Renal cortical epithelial cell (primary cell): ENCODE measurements at regions not wholly inside any gene's neighbourhood (a gene's known extent, or its start where the extent isn't known, plus 50 kb on each side); places are given as distances from the start of the nearest gene placed in this dataset.
"Not testable (repeated sequence)": the region's sequence is repeated elsewhere in the genome, so short reads cannot be mapped to it uniquely, and the experiment has no call there.

Experiments
- DNase-seq: peaks from one replicate; pipeline ENCODE4 v3.0.0-alpha.2; 2011; ENCODE audit warnings: low read depth

- not testable (repeated sequence) for DNase-seq
Observed at GRCh38 chr3:94846251-94846650, 783.4 kb downstream of the NSUN3 start.

GRCh38 chr3:94862703-94863102, 799.8 kb downstream of the NSUN3 start:
- peak; percentile 23 for DNase-seq

DNA sequence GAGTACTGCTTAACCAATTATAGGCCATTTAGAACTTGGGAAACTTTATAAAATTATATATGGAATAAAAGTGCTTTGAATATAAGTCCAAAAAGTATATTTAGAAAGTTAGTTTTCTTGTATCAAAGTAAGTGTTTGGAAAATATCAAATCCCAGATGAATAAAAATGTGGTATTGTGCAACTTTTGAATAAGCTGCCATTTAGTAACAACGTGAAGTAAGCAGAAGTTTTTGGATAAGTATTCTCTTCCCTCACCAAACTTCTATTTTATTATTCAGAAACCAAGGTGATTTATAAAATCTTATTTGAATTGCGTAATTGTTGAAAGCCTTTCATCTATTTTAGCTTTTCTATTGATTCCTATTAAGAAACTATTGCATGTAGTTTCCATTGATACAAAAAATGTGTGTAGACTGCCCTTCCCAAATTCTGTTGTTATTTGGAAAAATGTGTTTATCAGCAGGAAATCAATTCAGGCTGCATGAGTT, 806.2 kb downstream of the NSUN3 start:
- DNase-seq = no peak

DNA sequence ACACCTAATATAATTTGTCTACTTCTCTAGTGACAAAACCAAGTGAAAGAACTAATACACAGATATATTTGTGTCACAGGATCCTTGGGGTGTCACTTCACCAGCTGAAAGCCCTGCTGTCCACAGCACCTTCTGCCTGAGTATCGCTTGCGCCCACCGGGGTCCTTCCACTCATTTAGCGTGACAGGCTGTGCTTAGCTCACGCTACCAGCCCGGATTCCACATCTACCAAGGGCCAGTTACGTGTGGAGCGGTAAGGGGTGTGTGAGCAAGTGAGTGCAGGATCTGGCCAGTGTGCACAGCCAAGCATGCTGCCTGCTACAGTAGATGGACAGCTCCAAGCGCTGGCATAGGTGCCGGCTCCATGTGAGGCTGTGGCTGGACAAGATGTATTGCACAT, 810.9 kb downstream of the NSUN3 start:
- DNase-seq = no peak

- DNase-seq = no peak
Observed at GRCh38 chr3:94875149-94875548, 812.3 kb downstream of the NSUN3 start.

DNA sequence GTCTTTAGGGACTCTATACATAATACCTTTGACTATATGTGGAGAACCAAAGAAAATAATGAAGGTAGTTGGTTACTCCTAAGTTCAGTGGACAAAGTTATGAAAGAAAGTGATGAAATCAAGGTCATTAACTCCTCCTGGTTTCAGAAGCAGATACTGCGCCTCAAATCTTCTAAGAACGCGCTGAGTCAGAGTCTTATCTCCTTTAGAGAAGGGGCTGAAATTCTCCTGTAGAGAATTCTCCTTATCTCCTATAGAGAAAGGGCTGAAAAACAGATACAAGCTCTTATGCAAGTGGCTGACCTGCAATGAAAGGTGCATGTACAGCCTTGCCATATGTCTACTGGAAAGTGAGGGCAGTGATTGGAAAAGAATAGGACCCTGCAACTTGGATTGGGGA, 824.2 kb downstream of the NSUN3 start:
- no peak for DNase-seq

DNA sequence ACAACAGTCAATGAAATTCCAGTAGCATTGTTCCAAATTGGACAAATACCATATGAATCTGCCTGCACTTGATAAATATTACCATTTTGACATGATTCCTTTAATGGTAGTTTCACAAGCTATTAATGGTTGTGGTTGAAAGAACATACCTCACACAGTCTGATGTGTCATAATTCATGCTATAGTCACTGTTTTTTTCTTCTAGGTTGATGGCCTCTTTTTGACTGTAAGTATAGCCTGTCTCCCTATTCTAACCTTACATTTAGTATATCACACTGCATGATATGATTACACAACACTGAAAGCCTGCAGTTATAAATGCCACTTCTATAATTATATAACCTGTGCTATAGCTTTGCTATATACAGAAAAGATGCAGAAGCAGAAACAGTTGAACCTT, 834.1 kb downstream of the NSUN3 start:
- DNase-seq = no peak

DNA sequence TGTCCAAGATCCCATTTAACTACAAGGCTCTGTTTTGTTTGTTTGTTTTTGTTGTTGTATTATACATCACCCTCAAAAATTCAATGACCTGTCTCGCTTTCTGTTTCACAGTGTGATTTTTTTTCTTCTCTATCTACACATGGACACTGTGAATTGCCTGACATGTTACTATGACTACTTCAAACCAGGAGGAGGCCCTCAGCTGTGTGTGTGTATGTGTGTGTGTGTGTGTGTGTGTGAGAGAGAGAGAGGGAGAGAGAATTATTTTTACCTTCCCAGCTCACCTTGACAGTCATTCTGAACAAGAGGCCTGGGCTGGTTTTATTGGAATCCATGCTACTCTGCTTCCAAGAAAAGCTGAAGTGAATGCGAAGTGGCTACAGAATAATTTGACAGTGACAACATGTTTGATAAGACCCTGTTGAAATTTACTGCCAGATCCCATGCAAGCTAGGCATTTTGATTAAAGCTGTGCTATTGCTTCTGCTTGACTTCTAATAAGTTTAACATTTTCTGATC, 841.4 kb downstream of the NSUN3 start:
- no peak for DNase-seq

DNA sequence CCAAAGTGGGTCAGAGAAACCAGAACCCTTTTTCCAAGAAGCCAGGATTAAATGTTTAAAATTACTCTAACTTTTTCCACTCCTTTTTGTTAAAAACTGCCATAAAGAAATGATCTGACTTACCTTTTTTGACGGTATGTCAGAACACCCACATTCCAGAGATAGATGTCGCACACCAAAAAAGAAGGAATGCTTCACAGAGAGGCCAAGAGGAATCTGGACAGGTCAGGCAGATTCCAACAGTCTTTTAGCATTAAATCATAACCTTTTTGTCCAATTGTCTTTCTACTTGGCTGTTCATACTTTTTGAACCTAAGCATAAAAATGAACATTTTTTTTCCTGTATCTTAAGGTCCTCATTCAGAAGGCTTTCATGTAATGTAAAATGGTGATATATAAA, 846.9 kb downstream of the NSUN3 start:
- DNase-seq = no peak

GRCh38 chr3:94912656-94913055, 849.8 kb downstream of the NSUN3 start:
- no peak for DNase-seq

GRCh38 chr3:94927175-94927574, 864.3 kb downstream of the NSUN3 start:
- DNase-seq = no peak

- DNase-seq = peak; percentile 95
Observed at GRCh38 chr3:94928921-94929320, 866.1 kb downstream of the NSUN3 start.

DNA sequence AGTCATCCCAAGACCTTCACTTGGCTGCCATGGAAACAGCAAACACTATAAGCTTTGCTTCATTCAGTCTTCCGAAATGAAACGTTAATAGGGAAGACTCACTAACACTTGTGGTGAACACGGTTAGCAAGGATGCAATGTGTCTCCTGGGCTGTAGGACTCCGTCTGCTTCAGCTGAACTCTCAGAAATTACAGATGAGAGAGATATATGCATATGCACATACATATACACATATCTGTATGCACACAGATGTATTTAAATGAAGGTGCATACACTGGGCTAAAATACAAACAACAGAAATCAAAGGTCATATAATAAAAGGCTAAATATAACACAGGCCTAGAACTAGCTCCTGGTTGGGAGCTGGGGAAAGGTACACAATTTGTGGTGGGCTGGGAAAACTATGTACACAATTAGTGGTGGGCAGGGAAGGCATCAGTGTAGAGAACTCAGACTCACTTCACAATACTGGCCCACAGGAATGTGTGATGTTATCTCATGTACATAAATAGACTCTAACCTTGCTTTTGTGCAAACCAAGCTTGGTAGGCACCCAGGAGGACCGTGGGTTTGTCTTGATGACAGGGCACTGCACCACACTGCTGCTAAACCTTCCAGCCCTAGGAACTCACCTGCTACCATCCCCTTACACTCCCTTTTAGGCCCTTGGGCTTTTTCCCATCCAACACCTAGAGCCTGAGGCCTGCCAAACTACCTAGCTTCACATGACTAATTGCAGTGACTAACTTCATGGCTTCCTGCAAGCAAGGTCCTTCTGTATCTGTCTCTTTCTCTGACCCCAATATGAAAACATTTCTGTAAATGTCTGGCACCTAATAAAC, 873.1 kb downstream of the NSUN3 start:
- peak; percentile 32 for DNase-seq

DNA sequence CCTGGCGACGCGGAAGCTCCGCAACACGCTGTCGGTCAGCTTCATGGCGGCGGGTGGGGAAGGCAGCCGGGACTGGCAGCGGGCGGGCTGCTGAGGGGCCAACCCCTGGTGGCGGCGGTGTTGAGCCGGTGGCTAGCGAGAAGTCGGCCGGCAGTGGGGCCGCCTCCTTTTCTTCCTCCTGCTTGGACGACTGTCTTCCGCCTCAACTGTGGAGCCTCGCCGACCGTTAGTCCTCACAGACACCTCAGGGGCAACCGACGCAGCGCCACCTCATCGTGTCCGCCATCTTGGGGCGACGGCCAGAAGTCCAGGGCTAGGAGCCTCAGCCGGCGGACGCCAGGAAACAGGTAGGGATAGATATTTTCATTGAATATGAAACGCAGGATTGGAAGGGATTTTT, 875.1 kb downstream of the NSUN3 start:
- no peak for DNase-seq

- no peak for DNase-seq
Observed at GRCh38 chr3:94946683-94947082, 883.8 kb downstream of the NSUN3 start.

GRCh38 chr3:94961423-94962100, 898.7 kb downstream of the NSUN3 start:
- no peak for DNase-seq

DNA sequence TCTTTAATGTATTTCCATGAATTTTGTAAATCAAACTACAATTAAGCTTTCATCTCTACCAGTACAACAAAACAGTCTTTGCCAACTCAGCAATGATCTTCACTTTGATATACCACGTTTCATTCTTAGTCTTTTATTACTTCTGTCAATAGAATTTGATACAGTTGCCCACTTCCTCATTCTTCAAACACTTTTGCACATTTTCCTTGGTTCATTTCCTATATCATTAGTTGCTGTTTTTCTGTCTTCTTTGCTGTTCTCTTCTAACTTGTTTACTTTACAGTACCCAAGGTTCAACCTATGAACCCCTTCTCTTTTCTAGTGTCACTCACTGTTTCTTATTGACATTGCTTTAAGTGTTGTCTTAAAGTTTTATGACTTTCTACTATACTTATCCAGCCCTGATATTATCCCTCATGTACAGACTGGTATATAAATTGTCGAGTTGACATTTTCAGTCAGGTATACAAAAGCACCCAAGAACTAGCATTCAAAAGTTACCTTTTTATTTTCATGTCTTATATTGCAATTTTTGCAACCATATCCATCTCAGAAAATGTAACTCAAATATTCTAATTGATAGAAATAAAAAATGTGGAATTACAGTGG, 903.1 kb downstream of the NSUN3 start:
- peak; percentile 5 for DNase-seq

- DNase-seq = no peak
Observed at GRCh38 chr3:94967196-94967595, 904.3 kb downstream of the NSUN3 start.

DNA sequence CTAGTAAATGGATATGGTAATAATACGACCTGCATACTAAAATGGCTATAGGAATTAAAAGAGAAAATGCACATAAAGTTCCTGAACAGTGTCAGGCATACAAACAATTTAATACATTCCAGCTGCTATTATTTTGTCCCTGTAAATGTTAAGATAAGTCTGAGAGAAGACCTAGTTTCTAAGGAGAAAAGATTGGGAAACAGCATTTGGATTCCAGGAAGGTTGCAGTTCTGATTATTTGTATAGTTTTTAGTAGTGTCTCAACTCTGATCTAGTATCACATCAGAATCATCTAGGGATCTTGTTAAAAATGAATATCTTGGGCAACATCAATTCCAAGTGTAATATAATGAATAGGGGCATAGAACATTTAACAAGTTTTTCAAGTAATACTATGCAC, 905.7 kb downstream of the NSUN3 start:
- no peak for DNase-seq

DNA sequence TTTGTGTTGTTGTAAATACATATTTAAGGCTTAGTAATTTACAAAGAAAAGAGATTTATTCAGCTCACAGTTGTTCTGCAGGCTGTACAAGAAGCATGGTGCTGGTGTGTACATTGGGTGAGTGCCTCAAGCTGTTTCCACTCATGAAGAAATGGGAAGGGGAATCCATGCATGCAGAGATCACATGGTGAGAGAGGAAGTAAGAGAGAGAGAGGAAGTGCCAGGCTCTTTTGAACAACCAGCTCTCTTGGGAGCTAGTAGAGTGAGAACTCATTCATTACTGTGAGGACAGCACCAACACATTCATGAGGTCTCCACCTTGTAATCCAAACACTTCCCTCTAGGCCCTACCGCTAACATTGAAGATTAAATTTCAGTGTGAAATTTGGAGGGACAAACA, 909.2 kb downstream of the NSUN3 start:
- DNase-seq = no peak

- no peak for DNase-seq
Observed at GRCh38 chr3:94978084-94978483, 915.2 kb downstream of the NSUN3 start.

DNA sequence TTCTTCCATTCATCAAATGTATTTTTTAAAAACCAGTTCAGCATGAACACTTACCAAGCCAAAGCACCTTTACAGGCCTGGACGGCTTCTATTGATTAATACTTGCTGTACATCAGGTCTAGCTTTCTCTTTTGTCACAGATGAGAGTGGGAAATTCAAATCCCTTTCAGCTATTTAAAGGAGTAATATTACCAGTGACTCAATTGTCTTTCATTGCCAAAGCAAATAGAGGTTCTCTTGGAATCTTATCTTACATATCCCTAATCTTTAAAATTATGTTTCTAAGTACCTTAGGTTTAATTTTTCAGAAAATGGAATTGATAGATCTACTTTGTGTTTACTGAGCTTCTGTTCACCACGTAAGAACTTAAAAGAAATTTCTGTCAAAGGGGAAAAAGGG, 922.9 kb downstream of the NSUN3 start:
- DNase-seq = no peak
